ENCODE measurements at regions not wholly inside any gene's neighbourhood (a gene's known extent, or its start where the extent isn't known, plus 50 kb on each side); places are given as distances from the start of the nearest gene placed in this dataset.
A peak's percentile ranks its signal among the peaks of the same experiment; 100 is the strongest.

GRCh38 chr16:77555126-77555525, 120.3 kb upstream of the ADAMTS18 start:
- DNase-seq (ENCODE audit: low read depth), result peak; percentile 45

GRCh38 chr16:77555791-77556190, 121.0 kb upstream of the ADAMTS18 start:
- peak; percentile 15 for DNase-seq (ENCODE audit: low read depth)

- no peak for DNase-seq (ENCODE audit: low read depth)
Observed at GRCh38 chr16:77556201-77556873, 121.5 kb upstream of the ADAMTS18 start.

GRCh38 chr16:77557385-77557784, 122.6 kb upstream of the ADAMTS18 start:
- no peak for DNase-seq (ENCODE audit: low read depth)

GRCh38 chr16:77558786-77559185, 124.0 kb upstream of the ADAMTS18 start:
- DNase-seq (ENCODE audit: low read depth), result no peak

GRCh38 chr16:77562497-77562896, 127.7 kb upstream of the ADAMTS18 start:
- DNase-seq (ENCODE audit: low read depth), result no peak

- DNase-seq (ENCODE audit: low read depth), result peak; percentile 75
Observed at GRCh38 chr16:77564791-77565390, 130.1 kb upstream of the ADAMTS18 start.

- DNase-seq (ENCODE audit: low read depth), result no peak
Observed at GRCh38 chr16:77569406-77569805, 134.6 kb upstream of the ADAMTS18 start.

- no peak for DNase-seq (ENCODE audit: low read depth)
Observed at GRCh38 chr16:77570574-77570973, 135.7 kb upstream of the ADAMTS18 start.

- no peak for DNase-seq (ENCODE audit: low read depth)
Observed at GRCh38 chr16:77571115-77571862, 136.5 kb upstream of the ADAMTS18 start.

- DNase-seq (ENCODE audit: low read depth), result peak; percentile 67
Observed at GRCh38 chr16:77574867-77575624, 140.2 kb upstream of the ADAMTS18 start.

- DNase-seq (ENCODE audit: low read depth), result peak; percentile 80
Observed at GRCh38 chr16:77579351-77579891, 142.9 kb upstream of the NUDT7 start.

- peak; percentile 74 for DNase-seq (ENCODE audit: low read depth)
Observed at GRCh38 chr16:77581706-77582105, 140.6 kb upstream of the NUDT7 start.

- peak; percentile 75 for DNase-seq (ENCODE audit: low read depth)
Observed at GRCh38 chr16:77584205-77584859, 138.0 kb upstream of the NUDT7 start.

- DNase-seq (ENCODE audit: low read depth), result peak; percentile 91
Observed at GRCh38 chr16:77585379-77586251, 136.7 kb upstream of the NUDT7 start.

- DNase-seq (ENCODE audit: low read depth), result no peak
Observed at GRCh38 chr16:77588389-77588788, 133.9 kb upstream of the NUDT7 start.

- peak; percentile 28 for DNase-seq (ENCODE audit: low read depth)
Observed at GRCh38 chr16:77589071-77589765, 133.1 kb upstream of the NUDT7 start.

GRCh38 chr16:77590707-77591106, 131.6 kb upstream of the NUDT7 start:
- no peak for DNase-seq (ENCODE audit: low read depth)

GRCh38 chr16:77591347-77591746, 131.0 kb upstream of the NUDT7 start:
- DNase-seq (ENCODE audit: low read depth), result no peak

- DNase-seq (ENCODE audit: low read depth), result no peak
Observed at GRCh38 chr16:77592021-77592420, 130.3 kb upstream of the NUDT7 start.
